ENCODE measurements at regions not wholly inside any gene's neighbourhood (a gene's known extent, or its start where the extent isn't known, plus 50 kb on each side); places are given as distances from the start of the nearest gene placed in this dataset.

GRCh38 chr4:54908763-54909162 is 216.6 kb downstream of the KDR start:
- Mint-ChIP-seq H3K27ac (no peak overlapping the region), H3K4me1 (peaks cover 3% of the 10 kb centered on the region), H3K9me3 (peaks cover 19% of the 10 kb centered on the region), H3K4me3 (no peak overlapping the region), H3K36me3 (ENCODE audit: low read depth) (no peaks in the 10 kb centered on the region), H3K27me3 (ENCODE audit: low read depth) (no peaks in the 10 kb centered on the region)
- TF ChIP-seq CTCF (IDR thresholded peaks at IDR 0.05; ENCODE audit: unreplicated experiment in 3 of 3), result no peak

GRCh38 chr4:54904953-54905352 is 220.4 kb downstream of the KDR start:
- Mint-ChIP-seq H3K27ac (no peak overlapping the region), H3K27me3 (ENCODE audit: low read depth) (no peaks in the 10 kb centered on the region), H3K4me3 (no peak overlapping the region), H3K4me1 (no peaks in the 10 kb centered on the region), H3K9me3 (peaks cover 19% of the 10 kb centered on the region), H3K36me3 (ENCODE audit: low read depth) (no peaks in the 10 kb centered on the region)
- TF ChIP-seq CTCF (IDR thresholded peaks at IDR 0.05; ENCODE audit: unreplicated experiment in 3 of 3), result no peak

GRCh38 chr4:54902976-54903375 is 222.4 kb downstream of the KDR start:
- no peak overlapping the region for H3K4me3 Mint-ChIP-seq
- H3K9me3 Mint-ChIP-seq, result peaks cover 17% of the 10 kb centered on the region
- H3K4me1 Mint-ChIP-seq, result no peaks in the 10 kb centered on the region
- H3K36me3 Mint-ChIP-seq (ENCODE audit: low read depth), result no peaks in the 10 kb centered on the region
- no peaks in the 10 kb centered on the region for H3K27me3 Mint-ChIP-seq (ENCODE audit: low read depth)
- no peak for TF ChIP-seq CTCF (IDR thresholded peaks at IDR 0.05; ENCODE audit: unreplicated experiment in 3 of 3)
- no peak overlapping the region for H3K27ac Mint-ChIP-seq

- no peak for TF ChIP-seq CTCF (IDR thresholded peaks at IDR 0.05; ENCODE audit: unreplicated experiment in 3 of 3)
- no peaks in the 10 kb centered on the region for H3K4me1 Mint-ChIP-seq
- no peaks in the 10 kb centered on the region for H3K36me3 Mint-ChIP-seq (ENCODE audit: low read depth)
- no peak overlapping the region for H3K4me3 Mint-ChIP-seq
- H3K27me3 Mint-ChIP-seq (ENCODE audit: low read depth), result no peaks in the 10 kb centered on the region
- peaks cover 11% of the 10 kb centered on the region for H3K9me3 Mint-ChIP-seq
- no peak overlapping the region for H3K27ac Mint-ChIP-seq
Measured at GRCh38 chr4:54902271-54902670, 223.1 kb downstream of the KDR start.

GRCh38 chr4:54901202-54901601 is 224.2 kb downstream of the KDR start:
- H3K27ac Mint-ChIP-seq, result no peak overlapping the region
- TF ChIP-seq CTCF (IDR thresholded peaks at IDR 0.05; ENCODE audit: unreplicated experiment in 3 of 3), result no peak
- H3K4me1 Mint-ChIP-seq, result no peaks in the 10 kb centered on the region
- no peak overlapping the region for H3K4me3 Mint-ChIP-seq
- no peaks in the 10 kb centered on the region for H3K36me3 Mint-ChIP-seq (ENCODE audit: low read depth)
- peaks cover 4% of the 10 kb centered on the region for H3K9me3 Mint-ChIP-seq
- no peaks in the 10 kb centered on the region for H3K27me3 Mint-ChIP-seq (ENCODE audit: low read depth)

- H3K36me3 Mint-ChIP-seq (ENCODE audit: low read depth), result no peaks in the 10 kb centered on the region
Measured at GRCh38 chr4:54898656-54899340, 226.6 kb downstream of the KDR start.

More at GRCh38 chr4:54898656-54899340, 226.6 kb downstream of the KDR start:
- no peak for TF ChIP-seq CTCF (IDR thresholded peaks at IDR 0.05; ENCODE audit: unreplicated experiment in 3 of 3)
- Mint-ChIP-seq H3K4me1 (no peaks in the 10 kb centered on the region), H3K27ac (no peak overlapping the region), H3K27me3 (ENCODE audit: low read depth) (no peaks in the 10 kb centered on the region), H3K4me3 (no peak overlapping the region), H3K9me3 (no peaks in the 10 kb centered on the region)

All from nephron (organoid).